ENCODE measurements at regions not wholly inside any gene's neighbourhood (a gene's known extent, or its start where the extent isn't known, plus 50 kb on each side); places are given as distances from the start of the nearest gene placed in this dataset.

DNA sequence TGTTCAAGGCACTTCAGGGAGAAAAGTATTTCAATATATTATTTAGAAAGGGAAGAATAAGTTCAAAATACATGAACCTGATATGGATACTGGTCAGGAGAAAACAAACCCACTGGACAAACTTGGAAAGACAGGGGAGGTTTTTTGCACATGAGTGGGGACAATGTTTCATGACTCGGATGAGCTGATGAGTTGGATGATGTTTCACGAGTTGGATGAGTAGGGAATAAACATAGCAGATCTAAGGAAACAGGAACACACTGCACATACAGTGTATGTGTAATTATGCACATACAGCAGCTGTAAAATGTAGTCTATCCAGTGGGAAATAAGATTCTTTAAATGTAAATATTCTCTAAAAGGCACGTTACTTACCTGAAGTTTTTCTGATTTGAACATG is 682.9 kb upstream of the ADAMTS5 start:
- no peak for DNase-seq

DNA sequence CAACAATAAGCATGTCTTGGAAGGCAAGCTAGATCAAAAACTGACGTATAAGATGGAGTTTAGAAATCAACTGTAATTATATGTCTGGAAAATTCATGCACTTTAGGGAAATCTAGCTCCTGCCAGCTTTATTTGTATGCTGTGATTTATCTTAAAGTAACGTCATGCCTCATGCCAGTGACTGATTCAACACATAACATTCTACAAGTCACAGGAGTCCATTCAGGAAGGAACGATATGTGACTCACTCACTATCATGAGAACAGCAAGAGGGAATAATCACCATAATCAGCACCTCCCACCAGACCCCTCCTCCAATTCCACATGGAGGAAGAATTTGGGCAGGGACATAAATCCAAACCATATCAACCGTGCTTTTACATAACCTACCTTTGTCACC is 682.4 kb upstream of the ADAMTS5 start:
- DNase-seq: no peak

GRCh38 chr21:27648560-27648959 is 681.7 kb upstream of the ADAMTS5 start:
- DNase-seq: no peak

GRCh38 chr21:27647921-27648320 is 681.0 kb upstream of the ADAMTS5 start:
- DNase-seq: no peak

DNA sequence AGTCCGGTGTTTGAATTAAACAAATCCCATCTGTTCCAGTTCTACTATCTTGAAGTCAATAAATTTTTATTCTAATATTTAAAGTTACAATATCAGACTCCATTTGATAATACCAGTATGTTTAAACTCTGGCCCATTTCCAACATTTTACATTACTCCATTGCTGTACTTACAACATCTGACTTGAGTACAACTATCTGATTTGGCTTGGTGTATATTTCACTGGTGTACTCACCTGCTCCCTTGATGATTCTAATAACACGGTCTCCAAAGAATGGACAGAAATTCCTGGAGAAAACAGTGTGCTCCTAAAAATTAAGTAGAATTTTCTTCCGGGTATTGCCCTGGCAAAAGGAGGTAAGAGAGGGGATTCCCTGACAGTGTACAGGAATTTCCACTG is 680.5 kb upstream of the ADAMTS5 start:
- DNase-seq: no peak

GRCh38 chr21:27646691-27647090 is 679.8 kb upstream of the ADAMTS5 start:
- no peak for DNase-seq

GRCh38 chr21:27646056-27646455 is 679.2 kb upstream of the ADAMTS5 start:
- no peak for DNase-seq

DNA sequence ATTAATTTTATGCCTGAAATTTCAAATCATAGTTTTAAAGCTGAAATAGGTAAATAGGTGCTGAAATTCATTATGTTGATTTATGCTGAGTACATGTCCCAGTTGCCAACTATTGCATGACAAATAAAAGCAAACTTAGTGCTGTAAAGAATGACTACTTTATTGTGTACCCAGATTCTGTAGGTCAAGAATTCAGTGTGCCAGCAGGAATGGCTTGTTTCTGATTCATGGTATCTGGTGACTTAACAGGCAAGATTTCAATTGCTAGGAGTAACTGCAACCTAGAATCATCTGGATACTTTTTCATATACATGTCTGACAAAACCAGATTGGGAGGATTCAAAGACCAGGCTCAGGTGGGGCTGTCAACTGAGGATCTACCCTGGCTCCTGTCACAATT is 678.4 kb upstream of the ADAMTS5 start:
- no peak for DNase-seq

DNA sequence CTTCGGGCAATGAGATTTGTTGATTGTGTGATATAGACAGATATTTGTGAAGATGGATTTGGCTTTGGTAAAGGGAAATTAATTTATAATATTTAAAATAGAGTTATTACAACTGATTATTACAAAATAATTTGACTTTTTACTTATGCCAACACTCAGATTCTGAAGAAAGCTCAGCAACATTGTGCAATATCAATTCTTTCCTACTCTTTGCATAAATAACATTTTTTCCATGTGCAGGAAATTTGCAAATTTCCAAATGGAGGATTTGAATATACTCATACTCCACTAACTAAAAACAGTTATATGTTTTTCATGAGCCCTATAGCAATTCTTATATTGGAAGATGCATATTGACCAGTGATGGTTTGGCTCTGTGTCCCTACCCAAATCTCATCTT is 676.4 kb upstream of the ADAMTS5 start:
- DNase-seq: no peak

DNA sequence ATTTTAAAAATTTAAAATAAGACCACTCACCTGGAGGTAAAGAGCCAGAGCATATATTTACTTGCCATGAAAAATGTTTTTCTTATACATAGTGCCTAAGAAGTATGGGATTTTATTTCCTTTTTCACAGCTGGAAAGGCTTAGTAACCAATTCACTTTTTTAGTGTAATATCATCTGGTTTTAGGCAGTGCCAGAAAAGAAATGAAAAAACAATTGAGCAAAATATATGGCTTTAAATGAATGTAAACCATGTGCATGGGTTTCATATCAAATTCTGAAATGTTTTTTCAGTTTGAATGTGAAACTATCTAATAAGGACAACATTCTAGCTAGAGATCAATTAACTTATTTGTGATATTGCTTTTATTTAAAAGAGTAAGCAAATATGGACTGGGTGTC is 672.4 kb upstream of the ADAMTS5 start:
- no peak for DNase-seq

GRCh38 chr21:27636656-27637055 is 669.8 kb upstream of the ADAMTS5 start:
- no peak for DNase-seq

- DNase-seq: no peak
Observed at GRCh38 chr21:27633631-27634030, 666.7 kb upstream of the ADAMTS5 start.

DNA sequence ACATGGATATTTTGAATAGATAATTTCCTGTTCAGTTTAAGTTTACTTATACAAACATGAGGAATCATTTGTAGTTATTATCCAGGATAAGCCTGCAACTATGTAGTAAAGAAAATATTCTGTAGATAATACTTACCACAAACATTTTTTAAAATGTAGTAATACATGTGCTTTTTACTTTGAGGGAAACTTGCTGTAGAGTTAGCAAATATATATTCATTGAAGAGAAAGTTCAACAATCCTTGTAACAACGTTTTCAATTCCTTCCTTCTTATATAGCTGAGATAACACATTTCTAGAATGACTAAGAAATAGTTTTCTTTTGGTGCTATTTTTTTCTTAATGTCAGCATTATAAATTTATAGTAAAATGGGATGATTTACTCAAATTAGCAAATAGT is 664.6 kb upstream of the ADAMTS5 start:
- no peak for DNase-seq

DNA sequence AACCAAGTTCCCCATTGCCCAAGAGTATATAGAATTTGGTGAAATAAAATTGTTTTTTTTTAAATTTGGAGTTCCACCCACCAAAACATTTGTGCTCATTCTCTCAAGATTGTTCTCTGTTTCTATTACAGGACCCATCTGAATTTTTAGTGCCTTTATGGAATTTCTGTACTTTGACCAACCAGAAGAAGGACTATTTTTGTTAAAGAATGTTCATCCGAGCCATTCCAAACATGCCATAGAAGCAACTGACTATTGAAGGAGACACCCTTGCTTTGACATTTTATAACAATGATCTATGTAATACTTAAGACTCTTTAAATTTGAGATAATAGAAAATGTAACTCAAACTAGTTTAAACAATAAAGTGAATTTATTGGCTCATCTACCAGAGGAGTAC is 655.7 kb upstream of the ADAMTS5 start:
- DNase-seq: no peak

DNA sequence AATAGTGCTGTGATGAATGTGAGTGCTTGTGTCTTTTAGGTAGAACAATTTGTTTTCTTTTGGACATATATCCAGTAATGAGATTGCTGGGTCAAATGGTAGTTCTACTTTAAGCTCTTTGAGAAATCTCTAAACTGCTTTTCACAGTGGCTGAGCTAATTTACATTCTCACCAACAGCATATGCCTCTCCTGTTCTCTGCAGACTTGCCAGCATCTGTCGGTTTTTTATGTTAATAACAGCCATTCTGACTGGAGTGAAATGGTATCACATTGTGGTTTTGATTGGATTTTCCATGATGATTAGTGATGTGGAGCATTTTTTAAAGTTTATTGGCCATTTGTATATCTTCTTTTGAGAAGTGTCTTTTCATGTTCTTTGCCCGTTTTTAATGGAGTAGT is 647.3 kb upstream of the ADAMTS5 start:
- DNase-seq: no peak

GRCh38 chr21:27606422-27606821 is 639.5 kb upstream of the ADAMTS5 start:
- DNase-seq: no peak

DNA sequence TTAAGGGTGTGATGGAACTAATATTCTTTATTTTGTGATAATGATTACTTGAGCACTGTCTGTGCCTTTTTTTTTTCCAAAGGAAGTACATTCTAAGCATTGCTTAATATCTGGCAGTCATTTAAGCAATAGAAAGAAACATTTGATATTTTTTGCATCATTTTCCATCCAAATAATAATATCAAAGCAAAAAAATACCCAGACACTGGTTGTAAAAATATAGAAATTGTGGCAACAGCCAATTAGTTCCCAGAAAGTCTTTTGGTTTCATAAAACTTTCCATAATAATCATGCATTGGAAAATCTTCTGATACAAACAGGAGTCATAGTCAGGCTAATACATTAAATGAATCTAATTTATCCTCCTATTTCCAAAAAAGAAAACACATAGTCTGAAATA is 629.3 kb upstream of the ADAMTS5 start:
- DNase-seq: no peak

- no peak for DNase-seq
Observed at GRCh38 chr21:27595716-27596115, 628.8 kb upstream of the ADAMTS5 start.

- no peak for DNase-seq
Observed at GRCh38 chr21:27590271-27590670, 623.4 kb upstream of the ADAMTS5 start.

DNA sequence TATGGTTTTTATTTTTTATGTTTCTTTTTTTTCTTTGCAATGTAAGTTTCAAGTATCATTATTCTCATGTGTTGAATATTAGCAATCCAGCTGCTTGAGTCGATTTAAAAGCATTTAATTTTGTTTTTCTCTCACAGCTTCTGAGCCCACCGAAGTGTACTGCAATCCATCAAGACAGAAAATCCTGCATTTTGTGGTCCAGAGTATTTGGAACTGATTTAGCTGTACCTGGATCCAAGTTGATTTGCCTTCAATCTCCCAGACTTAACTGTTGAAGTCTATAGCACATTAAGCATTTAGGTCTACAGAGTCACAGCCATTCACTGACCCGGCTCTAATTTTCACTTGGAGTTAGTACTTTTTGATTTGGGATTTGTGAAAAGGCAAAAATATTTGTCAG is 622.9 kb upstream of the ADAMTS5 start:
- no peak for DNase-seq

DNA sequence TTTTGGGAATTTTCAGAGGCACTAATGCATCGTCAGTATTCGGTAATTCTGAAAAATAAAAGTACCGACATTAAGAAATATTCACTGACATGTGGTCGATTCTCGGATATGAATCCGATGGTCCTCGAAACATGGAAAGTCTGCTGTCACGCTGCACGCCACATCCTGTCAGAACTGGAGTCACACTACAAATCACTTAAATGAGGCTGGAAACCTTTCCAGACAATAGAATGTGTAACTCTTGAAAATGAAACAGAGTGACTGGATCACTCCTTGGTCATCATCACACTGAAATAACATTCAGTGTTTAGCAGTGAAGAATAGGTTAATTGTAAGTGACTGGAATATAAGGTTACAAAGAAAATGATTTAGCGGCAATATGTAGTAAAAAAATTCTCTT is 620.1 kb upstream of the ADAMTS5 start:
- no peak for DNase-seq

DNA sequence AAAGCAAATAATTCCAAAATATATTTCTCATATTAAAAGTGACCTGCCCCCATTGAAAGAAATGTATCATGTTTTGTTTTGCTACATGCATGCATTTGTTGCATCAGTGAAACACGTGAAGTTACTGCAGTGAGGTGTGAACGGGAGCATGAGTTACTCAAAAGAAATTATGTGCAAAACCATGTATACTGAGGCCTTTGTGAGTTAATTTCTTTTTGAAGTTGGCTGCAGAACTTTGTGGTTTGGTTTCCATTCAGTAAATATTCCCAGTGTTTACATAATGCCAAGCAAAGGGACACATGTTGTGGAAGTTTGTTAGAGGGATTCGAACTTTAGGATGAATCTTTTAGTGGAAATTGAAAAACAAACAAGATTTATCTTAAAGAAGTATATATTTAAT is 619.4 kb upstream of the ADAMTS5 start:
- DNase-seq: no peak

DNA sequence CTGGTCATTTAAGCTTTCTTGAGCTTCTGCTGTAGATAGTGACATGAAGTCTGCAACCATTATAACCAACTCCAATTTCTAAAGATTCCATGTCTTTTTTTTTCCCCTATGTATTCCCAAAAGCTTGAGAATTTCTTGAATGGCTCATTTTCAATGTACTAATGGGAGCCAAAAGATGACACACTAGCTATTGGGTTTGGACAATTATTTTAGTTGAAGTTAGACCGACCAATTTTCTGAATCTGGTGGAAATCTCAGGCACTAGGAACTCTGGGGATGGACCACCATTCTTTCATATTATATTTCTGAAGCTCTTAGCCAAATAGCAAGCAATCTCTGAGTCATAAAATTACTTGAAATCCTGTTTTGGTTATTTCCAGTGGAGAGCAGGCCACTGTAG is 617.4 kb upstream of the ADAMTS5 start:
- DNase-seq: no peak

DNA sequence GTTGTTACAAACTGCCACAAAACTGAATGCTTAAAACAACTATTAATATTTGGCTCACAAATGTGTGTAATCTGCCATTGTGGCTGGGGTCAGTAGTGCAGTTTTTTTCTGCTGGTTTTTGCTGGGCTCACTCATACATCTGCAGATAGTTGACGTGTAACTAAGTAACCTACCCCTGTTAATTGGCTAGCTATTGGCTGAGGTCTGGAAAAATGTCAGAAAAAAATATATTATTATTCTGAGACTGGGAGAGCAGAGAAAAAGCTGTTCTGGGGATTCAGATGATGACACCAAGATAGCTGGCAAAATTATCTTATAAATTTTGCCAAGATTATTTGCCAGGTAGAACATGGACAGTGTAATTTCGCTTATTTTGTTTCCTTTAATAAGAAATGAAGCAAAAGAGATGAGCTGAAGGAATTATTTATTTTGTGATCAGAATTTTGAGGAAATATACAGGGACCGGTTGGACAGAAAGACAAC is 616.1 kb upstream of the ADAMTS5 start:
- no peak for DNase-seq

DNA sequence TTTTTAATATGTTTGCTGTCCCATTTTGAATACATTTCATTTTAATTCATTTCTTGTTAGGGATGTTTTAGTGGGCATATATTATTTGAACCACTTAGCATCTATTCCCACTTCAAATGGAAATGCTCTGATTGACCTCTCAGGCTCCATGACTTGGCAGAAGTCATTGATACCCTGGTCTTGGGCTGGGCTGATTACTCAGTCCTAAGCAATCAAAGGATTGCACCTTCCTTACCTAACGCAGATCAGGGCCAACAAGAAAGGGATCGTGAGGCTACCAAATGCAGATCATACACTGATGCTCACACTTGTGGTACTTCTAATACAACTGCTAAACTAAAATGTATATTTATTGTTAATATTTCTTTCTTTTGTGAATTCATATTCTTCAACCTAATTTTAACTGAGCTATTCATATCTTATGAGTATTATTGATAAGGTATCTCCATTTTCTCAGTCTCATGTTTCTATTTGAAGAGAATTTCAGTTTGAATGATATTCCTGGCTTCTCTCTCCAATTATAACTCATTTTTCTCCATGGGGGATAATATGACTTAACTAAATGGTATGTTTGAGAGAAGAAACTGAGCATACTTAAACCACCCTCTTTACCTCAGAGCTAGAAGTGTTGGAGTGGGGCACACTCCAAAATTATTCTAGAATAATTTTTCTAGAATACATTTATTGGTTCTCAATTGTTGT is 615.5 kb upstream of the ADAMTS5 start:
- DNase-seq: no peak

DNA sequence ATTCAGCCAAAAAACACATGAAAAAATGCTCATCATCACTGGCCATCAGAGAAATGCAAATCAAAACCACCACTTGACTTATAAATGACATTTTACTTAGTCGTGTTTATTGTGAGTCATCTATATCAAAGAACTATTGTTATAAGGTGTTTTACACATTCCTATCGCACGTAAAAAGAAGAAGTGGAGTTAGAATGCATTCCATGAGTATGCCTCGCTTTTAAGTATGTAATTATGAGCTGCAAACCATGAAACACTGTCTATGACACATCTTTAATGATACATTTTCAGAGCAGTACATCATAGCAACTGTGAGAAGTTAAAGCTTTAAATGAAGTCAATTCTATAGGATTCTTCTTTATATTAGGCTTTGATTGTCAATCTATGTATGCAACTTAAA is 614.3 kb upstream of the ADAMTS5 start:
- no peak for DNase-seq

All from activated effector memory CD4-positive, alpha-beta T cell treated with anti-CD3 and anti-CD28 coated beads, Interleukin-2, amount 50 U/mL, for 16 hours (primary cell).